NCI-H1417 treated with DMSO at 0.1 percent for 48 hours (cell line): ENCODE measurements at regions not wholly inside any gene's neighbourhood (a gene's known extent, or its start where the extent isn't known, plus 50 kb on each side); places are given as distances from the start of the nearest gene placed in this dataset.
"Not testable (repeated sequence)": the region's sequence is repeated elsewhere in the genome, so short reads cannot be mapped to it uniquely, and the experiment has no call there.

Experiments used
- DNase-seq: peaks from one replicate; lab custom pipeline; 2025; lab: John Stamatoyannopoulos, UW

- DNase-seq, result not testable (repeated sequence)
Observed at GRCh38 chr2:67195327-67195726, 201.8 kb upstream of the ETAA1 start.

- DNase-seq, result peak; percentile 80
Observed at GRCh38 chr2:67201521-67201920, 195.6 kb upstream of the ETAA1 start.

- DNase-seq, result no peak
Observed at GRCh38 chr2:67204349-67204748, 192.8 kb upstream of the ETAA1 start.

GRCh38 chr2:67208887-67209500 is 188.1 kb upstream of the ETAA1 start:
- DNase-seq, result peak; percentile 55

GRCh38 chr2:67210430-67210829 is 186.7 kb upstream of the ETAA1 start:
- DNase-seq, result no peak

GRCh38 chr2:67212203-67212602 is 184.9 kb upstream of the ETAA1 start:
- no peak for DNase-seq

GRCh38 chr2:67213270-67213670 is 183.9 kb upstream of the ETAA1 start:
- DNase-seq, result no peak

- DNase-seq, result no peak
Observed at GRCh38 chr2:67213677-67214402, 183.3 kb upstream of the ETAA1 start.

GRCh38 chr2:67214585-67215185 is 182.4 kb upstream of the ETAA1 start:
- no peak for DNase-seq

- no peak for DNase-seq
Observed at GRCh38 chr2:67215214-67216055, 181.7 kb upstream of the ETAA1 start.

GRCh38 chr2:67216103-67216502 is 181.0 kb upstream of the ETAA1 start:
- no peak for DNase-seq

GRCh38 chr2:67216881-67217280 is 180.3 kb upstream of the ETAA1 start:
- DNase-seq, result no peak

- DNase-seq, result no peak
Observed at GRCh38 chr2:67217398-67217797, 179.7 kb upstream of the ETAA1 start.

GRCh38 chr2:67218056-67218455 is 179.1 kb upstream of the ETAA1 start:
- DNase-seq, result no peak

GRCh38 chr2:67219651-67220050 is 177.5 kb upstream of the ETAA1 start:
- no peak for DNase-seq

- DNase-seq, result no peak
Observed at GRCh38 chr2:67221266-67221665, 175.9 kb upstream of the ETAA1 start.

GRCh38 chr2:67225287-67225973 is 171.7 kb upstream of the ETAA1 start:
- no peak for DNase-seq

GRCh38 chr2:67229706-67230105 is 167.4 kb upstream of the ETAA1 start:
- no peak for DNase-seq

GRCh38 chr2:67232936-67233335 is 164.2 kb upstream of the ETAA1 start:
- no peak for DNase-seq

GRCh38 chr2:67234440-67234839 is 162.7 kb upstream of the ETAA1 start:
- DNase-seq, result no peak

GRCh38 chr2:67237288-67237687 is 159.8 kb upstream of the ETAA1 start:
- DNase-seq, result no peak

GRCh38 chr2:67240507-67240906 is 156.6 kb upstream of the ETAA1 start:
- DNase-seq, result no peak
